HepG2 (cell line): ENCODE measurements at regions not wholly inside any gene's neighbourhood (a gene's known extent, or its start where the extent isn't known, plus 50 kb on each side); places are given as distances from the start of the nearest gene placed in this dataset.
A peak's percentile ranks its signal among the peaks of the same experiment; 100 is the strongest.

Experiments used
- ARHGAP35 ChIP-seq: sonication (generic); formaldehyde crosslinking; IDR thresholded peaks from 2 replicates; pipeline ENCODE4 v1.9.0; 2022; ENCODE audit warnings: mild to moderate bottlenecking, inconsistent platforms, moderate library complexity, missing genetic modification reagents, borderline replicate concordance
- CEBPG ChIP-seq: IDR thresholded peaks from 2 replicates; pipeline ENCODE4 v1.6.1; 2016
- CSRNP1 ChIP-seq: sonication (generic); formaldehyde crosslinking; IDR thresholded peaks from 2 replicates; pipeline ENCODE4 v1.8.1; 2023; ENCODE audit warnings: mild to moderate bottlenecking, missing genetic modification reagents
- EP300 ChIP-seq, 3 experiments: sonication (generic) in 1 of 3; formaldehyde crosslinking in 1 of 3; IDR thresholded peaks; 2 replicates each; pipeline versions ENCODE4 v1.5.1 to v1.6.1; 2011 to 2020; ENCODE audit warnings: low read depth in 2 of 3, low read length in 2 of 3, borderline replicate concordance in 1 of 3, improper control_type of control experiment in 1 of 3, mild to moderate bottlenecking in 1 of 3, missing genetic modification reagents in 1 of 3, moderate library complexity in 1 of 3
- FOSL2 ChIP-seq: sonication (generic); formaldehyde crosslinking; IDR thresholded peaks from 2 replicates; pipeline ENCODE4 v1.4.0; 2020; ENCODE audit warnings: missing genetic modification reagents
- GATA4 ChIP-seq: sonication (generic); IDR thresholded peaks from 2 replicates; pipeline ENCODE4 v1.6.1; 2016; ENCODE audit warnings: antibody characterized with exemption, low read depth, borderline replicate concordance
- HOXA5 ChIP-seq: sonication (generic); formaldehyde crosslinking; IDR thresholded peaks from 2 replicates; pipeline ENCODE4 v1.4.0; 2020; ENCODE audit warnings: missing genetic modification reagents
- ISL2 ChIP-seq: sonication (generic); formaldehyde crosslinking; IDR thresholded peaks from 2 replicates; pipeline ENCODE4 v1.5.0; 2020; ENCODE audit warnings: missing genetic modification reagents
- KDM5A ChIP-seq: fragments of 200-600 bp; sonication (generic); IDR thresholded peaks from 2 replicates; pipeline ENCODE4 v1.7.0; 2018; ENCODE audit warnings: antibody characterized with exemption, mild to moderate bottlenecking, low read length, borderline replicate concordance
- NFYB ChIP-seq: sonication (generic); formaldehyde crosslinking; IDR thresholded peaks from 2 replicates; pipeline ENCODE4 v1.4.0; 2020; ENCODE audit warnings: missing genetic modification reagents
- SMAD1 ChIP-seq: sonication (generic); formaldehyde crosslinking; IDR thresholded peaks from 2 replicates; pipeline ENCODE4 v1.4.0; 2020; ENCODE audit warnings: missing genetic modification reagents, low read depth, mild to moderate bottlenecking, borderline replicate concordance
- SMC3 ChIP-seq: IDR thresholded peaks from 2 replicates; pipeline ENCODE4 v1.6.1; 2011; ENCODE audit warnings: low read length, improper control_type of control experiment
- TEF ChIP-seq: sonication (generic); formaldehyde crosslinking; IDR thresholded peaks from 2 replicates; pipeline ENCODE4 v1.5.0; 2020; ENCODE audit warnings: missing genetic modification reagents
- TGIF2 ChIP-seq: IDR thresholded peaks from 2 replicates; pipeline ENCODE4 v1.6.1; 2016; ENCODE audit warnings: control low read depth, missing compliant biosample characterization
- ZFP91 ChIP-seq: sonication (generic); formaldehyde crosslinking; IDR thresholded peaks from 2 replicates; pipeline ENCODE4 v1.9.0; 2022; ENCODE audit warnings: missing genetic modification reagents, mild to moderate bottlenecking, borderline replicate concordance
- ZFY ChIP-seq: sonication (generic); formaldehyde crosslinking; IDR thresholded peaks from 2 replicates; pipeline ENCODE4 v1.4.0; 2020; ENCODE audit warnings: missing genetic modification reagents
- ZKSCAN5 ChIP-seq: sonication (generic); formaldehyde crosslinking; IDR thresholded peaks from 2 replicates; pipeline ENCODE4 v1.5.1; 2020; ENCODE audit warnings: mild to moderate bottlenecking, missing genetic modification reagents
- ZMAT5 ChIP-seq: sonication (generic); formaldehyde crosslinking; IDR thresholded peaks from 2 replicates; pipeline ENCODE4 v1.5.0; 2020; ENCODE audit warnings: mild to moderate bottlenecking, low read depth, missing genetic modification reagents, borderline replicate concordance
- ZNF17 ChIP-seq: sonication (generic); formaldehyde crosslinking; IDR thresholded peaks from 2 replicates; pipeline ENCODE4 v1.5.0; 2020; ENCODE audit warnings: mild to moderate bottlenecking, missing genetic modification reagents
- ZNF24 ChIP-seq: fragments of 450-650 bp; IDR thresholded peaks from 2 replicates; pipeline ENCODE4 v1.6.1; 2017; ENCODE audit warnings: antibody characterized with exemption, mild to moderate bottlenecking

GRCh38 chr1:93753791-93754763 is 72.4 kb upstream of the BCAR3 start (continued):
- TF ChIP-seq ISL2 (CRISPR knock-in tag) (peak; percentile 35; the same call in 1 of the 2 replicates), CEBPG (CRISPR knock-in tag) (peak; percentile 25; the same call in 1 of the 2 replicates), EP300 (IDR thresholded peaks at IDR 0.05; ENCODE audit: low read depth in 2 of 2, low read length in 2 of 2) (peak in 1 of 2 experiments; percentile 62; a peak in 2 of 4 replicates), EP300 (CRISPR knock-in tag; IDR thresholded peaks at IDR 0.05; ENCODE audit: borderline replicate concordance) (no peak), ZFP91 (no peak), KDM5A (no peak), TGIF2 (CRISPR knock-in tag) (no peak), ZNF24 (no peak), GATA4 (0 out of 2 replicates have a peak, but pooled peaks have one; percentile 18), ZNF17 (CRISPR knock-in tag) (no peak), ARHGAP35 (CRISPR knock-in tag) (no peak), NFYB (CRISPR knock-in tag) (no peak), ZMAT5 (CRISPR knock-in tag) (no peak), SMAD1 (CRISPR knock-in tag) (no peak), FOSL2 (CRISPR knock-in tag) (peak; percentile 59), SMC3 (no peak), CSRNP1 (CRISPR knock-in tag) (no peak), ZKSCAN5 (no peak), ZFY (no peak), HOXA5 (no peak), TEF (CRISPR knock-in tag) (no peak)
